ENCODE measurements at regions not wholly inside any gene's neighbourhood (a gene's known extent, or its start where the extent isn't known, plus 50 kb on each side); places are given as distances from the start of the nearest gene placed in this dataset.

DNA sequence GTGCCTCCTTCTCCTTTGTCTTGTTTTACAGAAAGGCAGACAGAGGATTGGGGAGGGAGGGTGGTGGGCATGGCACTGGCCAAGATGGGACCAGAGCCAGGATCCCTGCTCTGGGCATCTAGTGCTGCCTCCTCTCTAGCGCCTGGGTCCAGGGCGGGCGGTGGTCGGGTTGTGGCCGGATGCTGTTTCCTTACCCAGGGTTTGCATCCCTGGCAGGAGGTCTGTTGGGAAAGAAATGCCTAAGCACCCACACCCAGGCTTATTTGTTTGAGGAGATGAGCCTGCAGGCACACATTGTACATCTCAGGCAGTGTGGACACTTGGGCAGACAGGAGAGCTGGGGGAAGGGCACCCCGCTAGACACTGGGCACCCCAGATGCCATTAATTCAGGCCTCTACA, 102.3 kb upstream of the PCBD1 start:
- TF ChIP-seq ZNF132 (tag by site-specific recombination; IDR thresholded peaks at IDR 0.05; ENCODE audit: borderline replicate concordance) (no peak), KLF1 (tag by site-specific recombination; IDR thresholded peaks at IDR 0.05) (no peak), HOXA7 (CRISPR knock-in tag; IDR thresholded peaks at IDR 0.05; ENCODE audit: borderline replicate concordance) (no peak), ZNF544 (tag by site-specific recombination; IDR thresholded peaks at IDR 0.05) (no peak), GFI1B (tag by site-specific recombination; IDR thresholded peaks at IDR 0.05) (no peak), ZNF701 (tag by site-specific recombination; IDR thresholded peaks at IDR 0.05) (no peak), ZNF585B (tag by site-specific recombination; IDR thresholded peaks at IDR 0.05) (no peak), ZNF24 (tag by site-specific recombination; IDR thresholded peaks at IDR 0.05) (no peak)
- TF ChIP-seq, protein P1, sequence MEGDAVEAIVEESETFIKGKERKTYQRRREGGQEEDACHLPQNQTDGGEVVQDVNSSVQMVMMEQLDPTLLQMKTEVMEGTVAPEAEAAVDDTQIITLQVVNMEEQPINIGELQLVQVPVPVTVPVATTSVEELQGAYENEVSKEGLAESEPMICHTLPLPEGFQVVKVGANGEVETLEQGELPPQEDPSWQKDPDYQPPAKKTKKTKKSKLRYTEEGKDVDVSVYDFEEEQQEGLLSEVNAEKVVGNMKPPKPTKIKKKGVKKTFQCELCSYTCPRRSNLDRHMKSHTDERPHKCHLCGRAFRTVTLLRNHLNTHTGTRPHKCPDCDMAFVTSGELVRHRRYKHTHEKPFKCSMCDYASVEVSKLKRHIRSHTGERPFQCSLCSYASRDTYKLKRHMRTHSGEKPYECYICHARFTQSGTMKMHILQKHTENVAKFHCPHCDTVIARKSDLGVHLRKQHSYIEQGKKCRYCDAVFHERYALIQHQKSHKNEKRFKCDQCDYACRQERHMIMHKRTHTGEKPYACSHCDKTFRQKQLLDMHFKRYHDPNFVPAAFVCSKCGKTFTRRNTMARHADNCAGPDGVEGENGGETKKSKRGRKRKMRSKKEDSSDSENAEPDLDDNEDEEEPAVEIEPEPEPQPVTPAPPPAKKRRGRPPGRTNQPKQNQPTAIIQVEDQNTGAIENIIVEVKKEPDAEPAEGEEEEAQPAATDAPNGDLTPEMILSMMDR (tag by site-specific recombination; IDR thresholded peaks at IDR 0.05), result no peak
- TF ChIP-seq, protein P2, sequence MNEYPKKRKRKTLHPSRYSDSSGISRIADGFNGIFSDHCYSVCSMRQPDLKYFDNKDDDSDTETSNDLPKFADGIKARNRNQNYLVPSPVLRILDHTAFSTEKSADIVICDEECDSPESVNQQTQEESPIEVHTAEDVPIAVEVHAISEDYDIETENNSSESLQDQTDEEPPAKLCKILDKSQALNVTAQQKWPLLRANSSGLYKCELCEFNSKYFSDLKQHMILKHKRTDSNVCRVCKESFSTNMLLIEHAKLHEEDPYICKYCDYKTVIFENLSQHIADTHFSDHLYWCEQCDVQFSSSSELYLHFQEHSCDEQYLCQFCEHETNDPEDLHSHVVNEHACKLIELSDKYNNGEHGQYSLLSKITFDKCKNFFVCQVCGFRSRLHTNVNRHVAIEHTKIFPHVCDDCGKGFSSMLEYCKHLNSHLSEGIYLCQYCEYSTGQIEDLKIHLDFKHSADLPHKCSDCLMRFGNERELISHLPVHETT (tag by site-specific recombination; IDR thresholded peaks at IDR 0.05), result no peak
- TF ChIP-seq, protein P3, sequence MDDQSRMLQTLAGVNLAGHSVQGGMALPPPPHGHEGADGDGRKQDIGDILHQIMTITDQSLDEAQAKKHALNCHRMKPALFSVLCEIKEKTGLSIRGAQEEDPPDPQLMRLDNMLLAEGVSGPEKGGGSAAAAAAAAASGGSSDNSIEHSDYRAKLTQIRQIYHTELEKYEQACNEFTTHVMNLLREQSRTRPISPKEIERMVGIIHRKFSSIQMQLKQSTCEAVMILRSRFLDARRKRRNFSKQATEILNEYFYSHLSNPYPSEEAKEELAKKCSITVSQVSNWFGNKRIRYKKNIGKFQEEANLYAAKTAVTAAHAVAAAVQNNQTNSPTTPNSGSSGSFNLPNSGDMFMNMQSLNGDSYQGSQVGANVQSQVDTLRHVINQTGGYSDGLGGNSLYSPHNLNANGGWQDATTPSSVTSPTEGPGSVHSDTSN (CRISPR knock-in tag; IDR thresholded peaks at IDR 0.05), result no peak

All from HEK293 (cell line).